MM.1S (cell line): ENCODE measurements at regions not wholly inside any gene's neighbourhood (a gene's known extent, or its start where the extent isn't known, plus 50 kb on each side); places are given as distances from the start of the nearest gene placed in this dataset.

Experiments
- DNase-seq: peaks from one replicate; pipeline ENCODE4 v3.0.0-alpha.2; 2015
- H2AFZ ChIP-seq: fragments of 300-600 bp; sonication (generic); 2 replicates; pipeline ENCODE4 v1.6.0; 2016; ENCODE audit warnings: antibody characterized with exemption, low read length
- H3F3A ChIP-seq: fragments of 300-600 bp; sonication (generic); 2 replicates; pipeline ENCODE4 v1.6.1; 2016; ENCODE audit warnings: mild to moderate bottlenecking, antibody characterized with exemption, low read length, moderate library complexity, mixed read lengths; ENCODE audit not compliant: insufficient read depth
- H3K27ac ChIP-seq: fragments of 300-600 bp; sonication (generic); 2 replicates; pipeline ENCODE4 v1.5.1; 2016; ENCODE audit warnings: mild to moderate bottlenecking, low read length
- H3K27me3 ChIP-seq: fragments of 300-600 bp; sonication (generic); replicated peaks from 2 replicates; pipeline ENCODE4 v1.6.0; 2016; ENCODE audit warnings: low read length; ENCODE audit not compliant: insufficient read depth
- H3K36me3 ChIP-seq: fragments of 300-600 bp; sonication (generic); replicated peaks from 2 replicates; pipeline ENCODE4 v1.6.1; 2016; ENCODE audit warnings: mild to moderate bottlenecking, low read length, mixed read lengths; ENCODE audit not compliant: insufficient read depth
- H3K4me1 ChIP-seq: fragments of 300-600 bp; sonication (generic); 2 replicates; pipeline ENCODE4 v1.6.1; 2016; ENCODE audit warnings: low read length, mixed read lengths
- H3K4me2 ChIP-seq: fragments of 300-600 bp; sonication (generic); 2 replicates; pipeline ENCODE4 v1.6.0; 2016; ENCODE audit warnings: low read depth, low read length
- H3K4me3 ChIP-seq: fragments of 300-600 bp; sonication (generic); 2 replicates; pipeline ENCODE4 v1.5.1; 2016; ENCODE audit warnings: low read length, mixed read lengths
- H3K79me2 ChIP-seq: fragments of 300-600 bp; sonication (generic); 2 replicates; pipeline ENCODE4 v1.6.1; 2016; ENCODE audit warnings: mixed run types, low read length, mixed read lengths
- H3K9ac ChIP-seq: fragments of 300-600 bp; sonication (generic); 2 replicates; pipeline ENCODE4 v1.6.1; 2016; ENCODE audit warnings: low read length, mixed read lengths
- H3K9me2 ChIP-seq: fragments of 300-600 bp; sonication (generic); replicated peaks from 2 replicates; pipeline ENCODE4 v1.6.1; 2016; ENCODE audit warnings: mild to moderate bottlenecking, low read length, mixed read lengths; ENCODE audit not compliant: insufficient read depth
- H3K9me3 ChIP-seq: fragments of 300-600 bp; sonication (generic); replicated peaks from 2 replicates; pipeline ENCODE4 v1.6.1; 2016; ENCODE audit warnings: mild to moderate bottlenecking, low read length, mixed read lengths; ENCODE audit not compliant: insufficient read depth
- H4K20me1 ChIP-seq: fragments of 300-600 bp; sonication (generic); 2 replicates; pipeline ENCODE4 v1.6.1; 2016; ENCODE audit warnings: mild to moderate bottlenecking, low read length, moderate library complexity, mixed read lengths; ENCODE audit not compliant: insufficient read depth
- CTCF ChIP-seq: fragments of 300-600 bp; sonication (generic); IDR thresholded peaks from 2 replicates; pipeline ENCODE4 v1.5.1; 2016; ENCODE audit warnings: antibody characterized with exemption, low read length, mixed read lengths
- EZH2 ChIP-seq: fragments of 300-600 bp; sonication (generic); optimal IDR thresholded peaks from 2 replicates; pipeline ENCODE3; 2017; ENCODE audit warnings: low read depth, mild to moderate bottlenecking, antibody characterized with exemption, low read length, mixed read lengths
- EZH2phosphoT487 ChIP-seq: fragments of 300-600 bp; sonication (generic); IDR thresholded peaks from 2 replicates; pipeline ENCODE4 v1.6.1; 2018; ENCODE audit warnings: antibody characterized with exemption, low read length

DNA sequence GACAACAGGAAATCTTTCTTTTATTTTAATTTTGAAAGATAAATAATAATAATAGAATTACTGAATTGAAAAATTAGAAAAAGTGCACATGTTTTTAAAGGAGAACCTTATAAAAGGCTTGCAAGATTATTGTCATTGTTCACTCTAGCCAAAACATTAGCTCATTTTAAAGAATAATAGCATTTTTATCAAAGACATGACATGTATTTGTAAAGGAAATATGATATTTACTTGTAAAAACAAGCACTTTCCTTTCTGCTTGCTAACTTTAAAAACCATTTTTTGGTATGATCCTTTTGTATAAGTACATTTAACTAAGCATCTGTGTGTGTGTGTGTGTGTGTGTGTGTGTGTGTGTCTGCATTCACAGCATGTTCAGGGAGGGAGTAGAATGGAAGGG, 156.3 kb upstream of the C1orf87 start:
- no peaks in the 10 kb centered on the region for H3K36me3 ChIP-seq
- no peak for DNase-seq
- H3K9me3 ChIP-seq = no peaks in the 10 kb centered on the region
- no peaks in the 10 kb centered on the region for H3K27me3 ChIP-seq
- H3K27ac ChIP-seq = no peak overlapping the region
- H3K4me3 ChIP-seq = no peak overlapping the region
- H3K4me1 ChIP-seq = no peaks in the 10 kb centered on the region
- no peaks in the 10 kb centered on the region for H3K9me2 ChIP-seq
- H3F3A ChIP-seq = no peaks in the 10 kb centered on the region
- H4K20me1 ChIP-seq = no peaks in the 10 kb centered on the region
- no peak overlapping the region for H3K9ac ChIP-seq
- no peak overlapping the region for H2AFZ ChIP-seq
- no peaks in the 10 kb centered on the region for H3K79me2 ChIP-seq
- no peak overlapping the region for H3K4me2 ChIP-seq
- TF ChIP-seq CTCF (no peak), EZH2phosphoT487 (no peak), EZH2 (no peak)

DNA sequence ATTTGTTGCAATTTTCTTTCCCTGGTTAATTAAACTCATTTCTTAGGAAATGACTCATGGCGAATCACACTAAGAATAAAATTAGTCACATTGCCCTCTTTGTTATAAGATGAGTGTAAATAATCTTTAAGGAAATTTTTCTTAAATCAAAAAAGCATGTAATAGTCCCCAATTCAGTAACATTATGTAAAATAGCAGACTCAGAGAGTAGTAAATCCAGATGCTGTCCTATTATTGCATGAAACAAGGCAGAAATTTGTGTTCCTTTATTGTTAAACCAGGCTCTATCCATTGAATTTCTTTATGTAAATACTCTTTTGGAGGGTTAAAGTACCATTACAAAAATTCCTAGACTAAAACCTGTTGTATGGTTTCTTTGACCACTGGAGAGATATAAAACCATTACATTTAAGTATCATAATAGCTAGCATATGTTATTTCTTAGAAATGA, 154.5 kb upstream of the C1orf87 start:
- H3K4me1 ChIP-seq = no peaks in the 10 kb centered on the region
- no peak overlapping the region for H2AFZ ChIP-seq
- no peaks in the 10 kb centered on the region for H3K9me3 ChIP-seq
- H3K9me2 ChIP-seq = no peaks in the 10 kb centered on the region
- no peak overlapping the region for H3K9ac ChIP-seq
- no peak overlapping the region for H3K4me2 ChIP-seq
- H3F3A ChIP-seq = no peaks in the 10 kb centered on the region
- no peaks in the 10 kb centered on the region for H3K27me3 ChIP-seq
- no peak for DNase-seq
- H4K20me1 ChIP-seq = no peaks in the 10 kb centered on the region
- H3K79me2 ChIP-seq = no peaks in the 10 kb centered on the region
- no peak for TF ChIP-seq CTCF
- TF ChIP-seq EZH2 = no peak
- TF ChIP-seq EZH2phosphoT487 = no peak
- no peak overlapping the region for H3K27ac ChIP-seq
- H3K36me3 ChIP-seq = no peaks in the 10 kb centered on the region
- H3K4me3 ChIP-seq = no peak overlapping the region

- no peak overlapping the region for H3K4me3 ChIP-seq
- no peaks in the 10 kb centered on the region for H3K9me3 ChIP-seq
- H3K4me2 ChIP-seq = no peak overlapping the region
- H3K79me2 ChIP-seq = no peaks in the 10 kb centered on the region
- H3K4me1 ChIP-seq = no peaks in the 10 kb centered on the region
- no peaks in the 10 kb centered on the region for H3K36me3 ChIP-seq
- H2AFZ ChIP-seq = no peak overlapping the region
- H3K9me2 ChIP-seq = no peaks in the 10 kb centered on the region
- no peak overlapping the region for H3K9ac ChIP-seq
- no peaks in the 10 kb centered on the region for H3F3A ChIP-seq
- H3K27me3 ChIP-seq = no peaks in the 10 kb centered on the region
- TF ChIP-seq EZH2 (no peak), CTCF (no peak), EZH2phosphoT487 (no peak)
- H4K20me1 ChIP-seq = no peaks in the 10 kb centered on the region
- no peak for DNase-seq
- no peak overlapping the region for H3K27ac ChIP-seq
These were observed 154.0 kb upstream of the C1orf87 start for GRCh38 chr1:60227601-60228000.
